MM.1S (cell line): ENCODE measurements at regions not wholly inside any gene's neighbourhood (a gene's known extent, or its start where the extent isn't known, plus 50 kb on each side); places are given as distances from the start of the nearest gene placed in this dataset.

Source experiments
- DNase-seq: peaks from one replicate; pipeline ENCODE4 v3.0.0-alpha.2; 2015
- H2AFZ ChIP-seq: fragments of 300-600 bp; sonication (generic); 2 replicates; pipeline ENCODE4 v1.6.0; 2016; ENCODE audit warnings: antibody characterized with exemption, low read length
- H3F3A ChIP-seq: fragments of 300-600 bp; sonication (generic); 2 replicates; pipeline ENCODE4 v1.6.1; 2016; ENCODE audit warnings: mild to moderate bottlenecking, antibody characterized with exemption, low read length, moderate library complexity, mixed read lengths; ENCODE audit not compliant: insufficient read depth
- H3K27ac ChIP-seq: fragments of 300-600 bp; sonication (generic); 2 replicates; pipeline ENCODE4 v1.5.1; 2016; ENCODE audit warnings: mild to moderate bottlenecking, low read length
- H3K27me3 ChIP-seq: fragments of 300-600 bp; sonication (generic); replicated peaks from 2 replicates; pipeline ENCODE4 v1.6.0; 2016; ENCODE audit warnings: low read length; ENCODE audit not compliant: insufficient read depth
- H3K36me3 ChIP-seq: fragments of 300-600 bp; sonication (generic); replicated peaks from 2 replicates; pipeline ENCODE4 v1.6.1; 2016; ENCODE audit warnings: mild to moderate bottlenecking, low read length, mixed read lengths; ENCODE audit not compliant: insufficient read depth
- H3K4me1 ChIP-seq: fragments of 300-600 bp; sonication (generic); 2 replicates; pipeline ENCODE4 v1.6.1; 2016; ENCODE audit warnings: low read length, mixed read lengths
- H3K4me2 ChIP-seq: fragments of 300-600 bp; sonication (generic); 2 replicates; pipeline ENCODE4 v1.6.0; 2016; ENCODE audit warnings: low read depth, low read length
- H3K4me3 ChIP-seq: fragments of 300-600 bp; sonication (generic); 2 replicates; pipeline ENCODE4 v1.5.1; 2016; ENCODE audit warnings: low read length, mixed read lengths
- H3K79me2 ChIP-seq: fragments of 300-600 bp; sonication (generic); 2 replicates; pipeline ENCODE4 v1.6.1; 2016; ENCODE audit warnings: mixed run types, low read length, mixed read lengths
- H3K9ac ChIP-seq: fragments of 300-600 bp; sonication (generic); 2 replicates; pipeline ENCODE4 v1.6.1; 2016; ENCODE audit warnings: low read length, mixed read lengths
- H3K9me2 ChIP-seq: fragments of 300-600 bp; sonication (generic); replicated peaks from 2 replicates; pipeline ENCODE4 v1.6.1; 2016; ENCODE audit warnings: mild to moderate bottlenecking, low read length, mixed read lengths; ENCODE audit not compliant: insufficient read depth
- H3K9me3 ChIP-seq: fragments of 300-600 bp; sonication (generic); replicated peaks from 2 replicates; pipeline ENCODE4 v1.6.1; 2016; ENCODE audit warnings: mild to moderate bottlenecking, low read length, mixed read lengths; ENCODE audit not compliant: insufficient read depth
- H4K20me1 ChIP-seq: fragments of 300-600 bp; sonication (generic); 2 replicates; pipeline ENCODE4 v1.6.1; 2016; ENCODE audit warnings: mild to moderate bottlenecking, low read length, moderate library complexity, mixed read lengths; ENCODE audit not compliant: insufficient read depth
- EZH2 ChIP-seq: fragments of 300-600 bp; sonication (generic); optimal IDR thresholded peaks from 2 replicates; pipeline ENCODE3; 2017; ENCODE audit warnings: low read depth, mild to moderate bottlenecking, antibody characterized with exemption, low read length, mixed read lengths
- EZH2phosphoT487 ChIP-seq: fragments of 300-600 bp; sonication (generic); IDR thresholded peaks from 2 replicates; pipeline ENCODE4 v1.6.1; 2018; ENCODE audit warnings: antibody characterized with exemption, low read length
- TF ChIP-seq, protein P1 (sequence below): fragments of 300-600 bp; sonication (generic); IDR thresholded peaks from 2 replicates; pipeline ENCODE4 v1.5.1; 2016; ENCODE audit warnings: antibody characterized with exemption, low read length, mixed read lengths

DNA sequence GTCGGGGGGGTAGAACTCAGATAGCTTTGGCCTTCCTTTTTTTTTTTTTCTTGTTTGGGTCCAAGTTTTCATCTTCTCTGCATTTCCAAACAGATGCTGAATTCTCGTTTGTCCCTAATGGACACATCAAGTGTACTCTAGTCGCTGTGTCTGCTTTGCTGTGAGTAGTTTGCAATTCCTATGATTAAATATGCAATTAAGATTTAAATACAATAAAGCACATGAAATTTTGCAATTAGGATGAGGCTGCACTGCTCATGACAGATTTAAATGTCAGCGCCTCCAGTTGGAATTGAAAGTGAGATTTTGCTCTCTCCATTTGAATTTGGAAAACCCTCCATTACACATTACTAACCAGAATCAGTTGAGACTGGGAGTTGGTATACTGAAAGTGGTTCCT is 70.4 kb downstream of the PFDN4 start:
- Histone ChIP-seq H3K79me2 (no peaks in the 10 kb centered on the region), H3K9ac (no peak overlapping the region), H3K4me2 (no peak overlapping the region), H3K9me2 (no peaks in the 10 kb centered on the region), H3K36me3 (no peaks in the 10 kb centered on the region), H4K20me1 (no peaks in the 10 kb centered on the region), H3K27me3 (no peaks in the 10 kb centered on the region), H3F3A (no peaks in the 10 kb centered on the region), H3K4me1 (no peaks in the 10 kb centered on the region), H2AFZ (no peak overlapping the region), H3K4me3 (no peak overlapping the region), H3K27ac (no peak overlapping the region), H3K9me3 (no peaks in the 10 kb centered on the region)
- TF ChIP-seq, protein P1, sequence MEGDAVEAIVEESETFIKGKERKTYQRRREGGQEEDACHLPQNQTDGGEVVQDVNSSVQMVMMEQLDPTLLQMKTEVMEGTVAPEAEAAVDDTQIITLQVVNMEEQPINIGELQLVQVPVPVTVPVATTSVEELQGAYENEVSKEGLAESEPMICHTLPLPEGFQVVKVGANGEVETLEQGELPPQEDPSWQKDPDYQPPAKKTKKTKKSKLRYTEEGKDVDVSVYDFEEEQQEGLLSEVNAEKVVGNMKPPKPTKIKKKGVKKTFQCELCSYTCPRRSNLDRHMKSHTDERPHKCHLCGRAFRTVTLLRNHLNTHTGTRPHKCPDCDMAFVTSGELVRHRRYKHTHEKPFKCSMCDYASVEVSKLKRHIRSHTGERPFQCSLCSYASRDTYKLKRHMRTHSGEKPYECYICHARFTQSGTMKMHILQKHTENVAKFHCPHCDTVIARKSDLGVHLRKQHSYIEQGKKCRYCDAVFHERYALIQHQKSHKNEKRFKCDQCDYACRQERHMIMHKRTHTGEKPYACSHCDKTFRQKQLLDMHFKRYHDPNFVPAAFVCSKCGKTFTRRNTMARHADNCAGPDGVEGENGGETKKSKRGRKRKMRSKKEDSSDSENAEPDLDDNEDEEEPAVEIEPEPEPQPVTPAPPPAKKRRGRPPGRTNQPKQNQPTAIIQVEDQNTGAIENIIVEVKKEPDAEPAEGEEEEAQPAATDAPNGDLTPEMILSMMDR, result no peak
- TF ChIP-seq EZH2phosphoT487 (no peak), EZH2 (no peak)
- DNase-seq, result no peak

DNA sequence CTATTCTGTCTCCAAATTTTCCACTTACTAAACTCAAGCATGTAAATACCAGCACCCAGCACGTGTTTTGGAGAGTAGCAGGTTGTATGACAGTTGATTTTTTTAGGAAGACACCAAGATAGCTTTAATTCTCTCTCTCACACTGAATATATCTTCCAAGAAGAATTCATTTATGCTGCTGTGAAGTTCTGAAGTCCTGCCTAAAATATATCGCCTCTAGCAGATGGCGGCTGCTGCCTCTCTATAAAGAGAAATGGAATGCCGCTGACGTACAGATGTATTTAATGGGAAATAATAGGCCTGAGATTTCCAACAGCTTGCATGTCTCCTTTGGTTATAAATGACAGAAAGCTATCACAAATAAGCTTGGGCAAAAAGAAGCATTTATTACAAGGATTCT is 74.7 kb downstream of the PFDN4 start:
- no peak overlapping the region for H3K4me2 ChIP-seq
- no peaks in the 10 kb centered on the region for H3K79me2 ChIP-seq
- H3K4me1 ChIP-seq, result no peaks in the 10 kb centered on the region
- no peaks in the 10 kb centered on the region for H4K20me1 ChIP-seq
- H3K9me3 ChIP-seq, result no peaks in the 10 kb centered on the region
- H3K27ac ChIP-seq, result no peak overlapping the region
- H3K9me2 ChIP-seq, result no peaks in the 10 kb centered on the region
- H3K4me3 ChIP-seq, result no peak overlapping the region
- no peak overlapping the region for H2AFZ ChIP-seq
- no peak overlapping the region for H3K9ac ChIP-seq
- TF ChIP-seq EZH2phosphoT487 (no peak), EZH2 (no peak)
- TF ChIP-seq, protein P1, result no peak
- no peaks in the 10 kb centered on the region for H3K36me3 ChIP-seq
- no peaks in the 10 kb centered on the region for H3K27me3 ChIP-seq
- no peak for DNase-seq
- H3F3A ChIP-seq, result no peaks in the 10 kb centered on the region

DNA sequence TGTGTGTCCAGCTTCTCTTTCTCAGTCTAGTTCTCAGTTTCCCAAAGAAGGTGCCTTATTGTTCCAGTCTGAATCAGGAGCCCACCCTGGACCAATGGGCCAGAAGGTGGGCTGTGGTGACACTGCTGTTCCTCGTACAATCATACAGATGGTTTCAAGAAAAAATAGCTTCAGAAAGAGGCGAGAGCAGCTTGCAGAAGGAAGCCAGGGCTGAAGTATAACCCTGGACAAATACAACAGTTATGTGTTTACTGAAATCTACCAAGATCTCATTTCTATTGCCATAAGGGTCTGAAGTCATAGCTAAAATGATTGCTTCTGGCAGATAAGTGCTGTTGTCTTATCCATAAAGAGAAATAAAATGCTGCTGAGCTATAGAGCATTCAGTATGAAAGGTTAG is 75.4 kb downstream of the PFDN4 start:
- Histone ChIP-seq H3K4me3 (no peak overlapping the region), H3K9ac (no peak overlapping the region), H3K27me3 (no peaks in the 10 kb centered on the region), H4K20me1 (no peaks in the 10 kb centered on the region), H3K79me2 (no peaks in the 10 kb centered on the region), H3K9me2 (no peaks in the 10 kb centered on the region), H3K4me1 (no peaks in the 10 kb centered on the region), H2AFZ (no peak overlapping the region), H3K27ac (no peak overlapping the region), H3K4me2 (no peak overlapping the region), H3K9me3 (no peaks in the 10 kb centered on the region), H3F3A (no peaks in the 10 kb centered on the region), H3K36me3 (no peaks in the 10 kb centered on the region)
- DNase-seq, result no peak
- TF ChIP-seq EZH2phosphoT487 (no peak), EZH2 (no peak)
- TF ChIP-seq, protein P1, result no peak
